AG10803 (cell line): ENCODE measurements at regions not wholly inside any gene's neighbourhood (a gene's known extent, or its start where the extent isn't known, plus 50 kb on each side); places are given as distances from the start of the nearest gene placed in this dataset.

Experiments used
- DNase-seq: peaks from one replicate; pipeline ENCODE4 v3.0.0; 2010; ENCODE audit warnings: low read depth
- H3K4me3 ChIP-seq: 2 replicates; pipeline ENCODE4 v1.5.1; 2011; ENCODE audit warnings: mild to moderate bottlenecking, low read length, control low read depth
- TF ChIP-seq, protein P1 (sequence below): conservative IDR thresholded peaks from 2 replicates; pipeline ENCODE4 v1.5.1; 2011; ENCODE audit warnings: mild to moderate bottlenecking, low read length, control low read depth, inconsistent platforms

DNA sequence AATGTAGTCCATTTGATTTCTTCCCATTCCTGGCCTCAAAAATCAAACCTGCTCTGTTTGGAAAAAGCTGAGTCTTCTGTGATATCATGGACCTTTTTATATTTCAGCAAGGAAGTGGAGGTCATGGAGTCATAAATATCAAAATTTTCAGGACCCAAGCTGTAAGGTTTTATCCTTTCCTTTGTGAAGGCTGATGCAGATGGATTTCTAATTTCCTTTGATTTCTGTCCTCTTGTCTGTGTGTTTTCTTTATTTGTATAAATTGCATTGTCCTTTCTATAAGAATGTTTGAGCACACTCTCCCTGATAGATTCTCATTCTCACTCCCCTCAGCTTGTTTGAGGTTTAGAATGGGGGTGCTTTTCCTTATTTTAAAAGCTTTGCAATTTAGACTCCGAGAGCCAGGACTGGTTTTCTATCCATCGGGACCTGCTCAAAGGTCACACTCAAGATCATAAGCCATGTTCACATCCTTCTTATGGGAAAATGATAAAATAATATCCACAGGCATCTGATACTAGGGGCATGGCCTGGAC, 127.4 kb upstream of the TMEM161B start:
- H3K4me3 ChIP-seq, result no peak overlapping the region
- no peak for DNase-seq
- TF ChIP-seq, protein P1, sequence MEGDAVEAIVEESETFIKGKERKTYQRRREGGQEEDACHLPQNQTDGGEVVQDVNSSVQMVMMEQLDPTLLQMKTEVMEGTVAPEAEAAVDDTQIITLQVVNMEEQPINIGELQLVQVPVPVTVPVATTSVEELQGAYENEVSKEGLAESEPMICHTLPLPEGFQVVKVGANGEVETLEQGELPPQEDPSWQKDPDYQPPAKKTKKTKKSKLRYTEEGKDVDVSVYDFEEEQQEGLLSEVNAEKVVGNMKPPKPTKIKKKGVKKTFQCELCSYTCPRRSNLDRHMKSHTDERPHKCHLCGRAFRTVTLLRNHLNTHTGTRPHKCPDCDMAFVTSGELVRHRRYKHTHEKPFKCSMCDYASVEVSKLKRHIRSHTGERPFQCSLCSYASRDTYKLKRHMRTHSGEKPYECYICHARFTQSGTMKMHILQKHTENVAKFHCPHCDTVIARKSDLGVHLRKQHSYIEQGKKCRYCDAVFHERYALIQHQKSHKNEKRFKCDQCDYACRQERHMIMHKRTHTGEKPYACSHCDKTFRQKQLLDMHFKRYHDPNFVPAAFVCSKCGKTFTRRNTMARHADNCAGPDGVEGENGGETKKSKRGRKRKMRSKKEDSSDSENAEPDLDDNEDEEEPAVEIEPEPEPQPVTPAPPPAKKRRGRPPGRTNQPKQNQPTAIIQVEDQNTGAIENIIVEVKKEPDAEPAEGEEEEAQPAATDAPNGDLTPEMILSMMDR, result no peak

- no peak for DNase-seq
- TF ChIP-seq, protein P1, result no peak
Observed at GRCh38 chr5:88395264-88395663, 126.6 kb upstream of the TMEM161B start.

DNA sequence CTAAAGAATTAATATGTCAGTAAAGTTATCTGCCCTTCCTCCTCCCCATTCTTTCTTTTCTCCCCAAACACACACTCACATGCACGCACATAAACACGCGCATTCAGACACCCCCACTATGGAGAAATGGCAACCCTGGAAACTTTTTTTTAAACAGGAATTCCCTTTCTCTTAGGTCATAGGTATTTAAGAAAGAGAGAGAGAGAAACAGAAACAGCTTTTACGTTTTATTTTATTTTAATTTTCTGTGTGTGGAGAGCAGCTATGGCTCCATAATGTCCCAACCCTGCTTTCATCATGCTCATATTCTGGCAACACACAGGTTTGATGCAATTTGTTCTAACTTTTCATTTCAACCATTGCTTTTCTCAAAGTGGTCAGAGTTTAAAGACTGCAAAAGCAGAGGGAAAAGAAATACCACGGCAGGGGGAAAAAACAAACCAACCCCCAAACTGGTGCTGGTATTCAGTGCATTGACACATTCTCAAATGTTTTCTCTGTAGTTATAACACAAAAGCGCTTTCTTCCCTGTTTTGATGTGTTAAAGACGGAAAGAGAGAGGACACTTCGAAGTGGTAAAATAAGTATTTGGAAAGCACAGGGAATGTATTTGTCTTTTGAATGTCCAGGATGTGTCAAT, 126.0 kb upstream of the TMEM161B start:
- TF ChIP-seq, protein P1, result no peak
- no peak overlapping the region for H3K4me3 ChIP-seq
- no peak for DNase-seq

More at GRCh38 chr5:88395264-88395663, 126.6 kb upstream of the TMEM161B start:
- no peak overlapping the region for H3K4me3 ChIP-seq

DNA sequence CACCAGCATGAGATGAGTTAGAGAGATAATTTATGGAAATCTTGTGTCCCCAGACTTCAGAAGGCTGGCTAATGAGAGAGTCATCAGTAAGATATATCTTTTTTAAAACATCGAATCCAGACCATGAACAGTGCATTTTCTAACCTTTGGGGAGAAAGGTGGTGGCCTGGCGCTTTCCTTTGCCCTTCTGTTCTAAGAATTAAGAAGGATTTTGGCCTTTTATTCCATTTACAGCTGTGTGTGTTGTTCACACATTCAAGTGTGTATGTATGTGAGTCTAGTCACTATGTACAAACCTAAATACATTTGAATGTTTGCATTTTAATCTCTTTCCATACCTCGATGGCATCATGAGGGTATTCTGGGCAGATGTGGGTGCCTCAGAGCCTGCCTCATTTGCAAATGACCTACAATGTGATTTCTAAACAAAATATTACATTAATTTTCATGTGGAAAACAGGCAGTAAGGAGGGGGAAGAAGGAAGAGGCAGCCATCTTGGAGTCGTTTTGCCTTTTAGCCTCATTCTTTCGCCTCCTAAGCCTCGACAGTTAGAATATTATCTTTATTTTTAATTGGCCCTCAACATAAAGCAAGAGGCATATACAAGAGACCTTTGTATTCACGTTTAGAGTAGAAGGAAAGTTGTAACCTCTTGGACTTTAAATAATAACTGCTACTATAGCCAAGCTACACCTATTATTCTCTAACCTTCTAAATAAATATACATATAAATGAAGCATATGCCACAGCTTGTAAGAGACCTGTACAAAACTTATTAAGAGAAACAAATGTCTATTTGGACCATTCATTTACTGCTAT, 125.3 kb upstream of the TMEM161B start:
- TF ChIP-seq, protein P1, result no peak
- DNase-seq, result no peak
- no peak overlapping the region for H3K4me3 ChIP-seq

GRCh38 chr5:88393042-88393441, 124.4 kb upstream of the TMEM161B start:
- DNase-seq, result no peak
- no peak overlapping the region for H3K4me3 ChIP-seq
- TF ChIP-seq, protein P1, result no peak

DNA sequence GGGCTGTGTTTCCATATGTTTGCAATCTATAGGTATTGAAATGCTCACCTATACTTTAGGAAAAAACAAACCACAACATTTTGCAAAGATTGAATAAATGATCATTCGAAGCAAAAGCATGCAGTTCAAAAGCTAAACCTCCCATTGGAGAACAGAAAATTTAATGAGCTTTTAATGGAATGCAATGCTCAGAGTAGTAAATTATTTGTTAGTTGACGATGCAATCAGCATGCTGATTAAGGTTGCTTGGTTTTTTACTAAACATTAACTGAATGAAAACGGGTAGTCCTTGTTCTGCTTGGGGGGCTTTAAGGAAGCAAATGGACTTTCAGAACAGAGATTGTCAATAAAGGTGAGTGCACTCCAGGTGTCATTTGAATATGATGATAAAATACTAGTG, 123.3 kb upstream of the TMEM161B start:
- H3K4me3 ChIP-seq, result no peak overlapping the region
- DNase-seq, result no peak
- TF ChIP-seq, protein P1, result no peak
